K562 (cell line): ENCODE measurements at regions not wholly inside any gene's neighbourhood (a gene's known extent, or its start where the extent isn't known, plus 50 kb on each side); places are given as distances from the start of the nearest gene placed in this dataset.

Experiments
- CTCF ChIP-seq, 3 experiments: IDR thresholded peaks in 2 of 3; conservative IDR thresholded peaks in 1 of 3; 2 replicates each; pipeline ENCODE4 v1.5.1; 2011 to 2012; ENCODE audit warnings: low read length in 3 of 3, mild to moderate bottlenecking in 3 of 3, control low read depth in 2 of 3, improper control_type of control experiment in 1 of 3, inconsistent platforms in 1 of 3, low read depth in 1 of 3, mixed read lengths in 1 of 3, moderate library complexity in 1 of 3; ENCODE audit not compliant: insufficient read depth in 2 of 3
- HMG20B ChIP-seq: fragments of 250-450 bp; sonication (Bioruptor Pico); IDR thresholded peaks from 2 replicates; pipeline ENCODE4 v1.5.0; 2021; ENCODE audit warnings: mild to moderate bottlenecking
- MYNN ChIP-seq, 2 experiments: sonication (generic); formaldehyde crosslinking in 1 of 2; IDR thresholded peaks; 2 replicates each; pipeline versions ENCODE4 v1.5.0 to v1.6.1; 2016 to 2020; ENCODE audit warnings: antibody characterized with exemption in 1 of 2, missing genetic modification reagents in 1 of 2
- PHF8 ChIP-seq: fragments of 200-600 bp; sonication (generic); IDR thresholded peaks from 2 replicates; pipeline ENCODE4 v1.6.1; 2012; ENCODE audit warnings: mixed run types, mild to moderate bottlenecking, inconsistent platforms, low read length, moderate library complexity, borderline replicate concordance
- POLR2A ChIP-seq: fragments of 450-650 bp; conservative IDR thresholded peaks from 2 replicates; pipeline ENCODE4 v1.6.1; 2016
- SMARCC2 ChIP-seq: fragments of 450-650 bp; IDR thresholded peaks from 2 replicates; pipeline ENCODE4 v1.6.1; 2017; ENCODE audit warnings: antibody characterized with exemption, moderate library complexity, mild to moderate bottlenecking, low read depth
- TBP ChIP-seq: optimal IDR thresholded peaks from 2 replicates; pipeline ENCODE3; 2011; ENCODE audit warnings: low read depth, low read length, improper control_type of control experiment
- TCF7 ChIP-seq: sonication (generic); IDR thresholded peaks from 2 replicates; pipeline ENCODE4 v1.6.1; 2016; ENCODE audit warnings: antibody characterized with exemption, borderline replicate concordance
- ZNF121 ChIP-seq: sonication (generic); formaldehyde crosslinking; conservative IDR thresholded peaks from 2 replicates; pipeline ENCODE4 v1.8.0; 2022; ENCODE audit warnings: missing genetic modification reagents
- ZNF592 ChIP-seq: fragments of 450-650 bp; IDR thresholded peaks from 2 replicates; pipeline ENCODE4 v1.6.1; 2017; ENCODE audit warnings: antibody characterized with exemption, mild to moderate bottlenecking
- ZNF707 ChIP-seq: fragments of 250-450 bp; sonication (Bioruptor Pico); conservative IDR thresholded peaks from 2 replicates; pipeline ENCODE4 v1.8.0; 2022; ENCODE audit warnings: inconsistent platforms, mild to moderate bottlenecking, moderate library complexity

GRCh38 chr15:58311556-58311955 lies 120.2 kb upstream of the LIPC start:
- TF ChIP-seq ZNF592 (no peak), POLR2A (no peak), PHF8 (no peak), SMARCC2 (no peak), ZNF707 (CRISPR knock-in tag) (no peak), TBP (no peak), TCF7 (no peak), HMG20B (CRISPR knock-in tag) (no peak), ZNF121 (CRISPR knock-in tag) (no peak), MYNN (IDR thresholded peaks at IDR 0.05) (no peak), MYNN (CRISPR knock-in tag; IDR thresholded peaks at IDR 0.05) (no peak), CTCF (IDR thresholded peaks at IDR 0.05 in 2 of 3, conservative IDR thresholded peaks at IDR 0.05 in 1 of 3; ENCODE audit: insufficient read depth in 2 of 3, low read depth in 1 of 3, low read length in 3 of 3) (no peak)
